HL-60 (cell line): ENCODE measurements at regions not wholly inside any gene's neighbourhood (a gene's known extent, or its start where the extent isn't known, plus 50 kb on each side); places are given as distances from the start of the nearest gene placed in this dataset.

ENCODE experiments used
- DNase-seq, 2 experiments: peaks; one replicate each; pipeline ENCODE4 v3.0.0-alpha.2; 2010 to 2020; ENCODE audit warnings: low read depth in 1 of 2, low spot score in 1 of 2
- H3K27ac ChIP-seq: fragments of 250-450 bp; sonication (Bioruptor Pico); replicated peaks from 2 replicates; pipeline ENCODE4 v1.5.1; 2020; ENCODE audit warnings: mild to moderate bottlenecking, moderate library complexity
- H3K27me3 ChIP-seq: fragments of 250-450 bp; sonication (Bioruptor Pico); 2 replicates; pipeline ENCODE4 v1.5.1; 2021; ENCODE audit warnings: mild to moderate bottlenecking, moderate library complexity; ENCODE audit not compliant: insufficient read depth, poor library complexity, severe bottlenecking
- H3K4me3 ChIP-seq: replicated peaks from 2 replicates; pipeline ENCODE4 v1.5.1; 2011; ENCODE audit warnings: mild to moderate bottlenecking, control low read depth, low read length; ENCODE audit not compliant: insufficient read depth
- CTCF ChIP-seq: IDR thresholded peaks from one replicate; pipeline ENCODE4 v1.5.1; 2011; ENCODE audit warnings: low read length, control low read depth, inconsistent platforms; ENCODE audit not compliant: insufficient read depth
- GABPA ChIP-seq: IDR thresholded peaks from 2 replicates; pipeline ENCODE4 v1.6.1; 2012; ENCODE audit warnings: low read depth
- POLR2AphosphoS5 ChIP-seq: IDR thresholded peaks from 2 replicates; pipeline ENCODE4 v1.6.1; 2012; ENCODE audit warnings: low read depth
- REST ChIP-seq: IDR thresholded peaks from 2 replicates; pipeline ENCODE4 v1.6.1; 2012; ENCODE audit warnings: low read depth; ENCODE audit not compliant: insufficient replicate concordance
- SPI1 ChIP-seq: IDR thresholded peaks from 2 replicates; pipeline ENCODE4 v1.6.1; 2012; ENCODE audit warnings: low read depth, mild to moderate bottlenecking, borderline replicate concordance

- Histone ChIP-seq H3K4me3 (no peak overlapping the region), H3K27me3 (no peaks in the 10 kb centered on the region), H3K27ac (no peak overlapping the region)
- TF ChIP-seq SPI1 (no peak), POLR2AphosphoS5 (no peak), CTCF (no peak), REST (no peak), GABPA (no peak)
- no peak for DNase-seq
Observed at GRCh38 chr9:108399851-108400250, 455.9 kb downstream of the ACTL7B start.

GRCh38 chr9:108397286-108397685, 458.5 kb downstream of the ACTL7B start:
- TF ChIP-seq CTCF (no peak), SPI1 (no peak), POLR2AphosphoS5 (no peak), GABPA (no peak), REST (no peak)
- H3K27me3 ChIP-seq, result no peaks in the 10 kb centered on the region
- DNase-seq, result no peak
- H3K4me3 ChIP-seq, result no peak overlapping the region
- no peak overlapping the region for H3K27ac ChIP-seq

- Histone ChIP-seq H3K27ac (no peak overlapping the region), H3K4me3 (no peak overlapping the region), H3K27me3 (no peaks in the 10 kb centered on the region)
- no peak for TF ChIP-seq REST
- TF ChIP-seq POLR2AphosphoS5, result no peak
- no peak for TF ChIP-seq SPI1
- no peak for TF ChIP-seq GABPA
- no peak for TF ChIP-seq CTCF
- no peak for DNase-seq
Observed at GRCh38 chr9:108396611-108397010, 459.2 kb downstream of the ACTL7B start.
